Thymus (tissue), 11 donors: ENCODE measurements at regions not wholly inside any gene's neighbourhood (a gene's known extent, or its start where the extent isn't known, plus 50 kb on each side); places are given as distances from the start of the nearest gene placed in this dataset.

Experiments
- DNase-seq, 9 donors: peaks; one replicate each; pipeline ENCODE4 v3.0.0-alpha.2; 2013; ENCODE audit warnings: low spot score in 9 of 9, low read depth in 6 of 9, missing footprints in 1 of 9
- H3K27ac ChIP-seq, 2 donors: one replicate each; pipeline ENCODE4 v1.5.1; 2013; ENCODE audit warnings: control low read depth in 1 of 2, low read depth in 1 of 2, low read length in 1 of 2, mild to moderate bottlenecking in 1 of 2, moderate library complexity in 1 of 2
- H3K27me3 ChIP-seq, 2 donors: one replicate each; pipeline ENCODE4 v1.5.1; 2013; ENCODE audit warnings: low read length in 1 of 2; ENCODE audit not compliant: control insufficient read depth in 2 of 2, insufficient read depth in 1 of 2
- H3K36me3 ChIP-seq, 2 donors: one replicate each; pipeline ENCODE4 v1.5.1; 2013; ENCODE audit warnings: low read length in 1 of 2, mild to moderate bottlenecking in 1 of 2, moderate library complexity in 1 of 2; ENCODE audit not compliant: control insufficient read depth in 2 of 2, insufficient read depth in 2 of 2
- H3K4me1 ChIP-seq, 2 donors: one replicate each; pipeline ENCODE4 v1.5.1; 2013; ENCODE audit warnings: low read length in 2 of 2; ENCODE audit not compliant: control insufficient read depth in 2 of 2, insufficient read depth in 2 of 2
- H3K4me3 ChIP-seq, 2 donors: one replicate each; pipeline ENCODE4 v1.5.1; 2013; ENCODE audit warnings: low read length in 2 of 2, control low read depth in 1 of 2, mild to moderate bottlenecking in 1 of 2
- H3K9me3 ChIP-seq, 2 donors: one replicate each; pipeline ENCODE4 v1.5.1; 2013; ENCODE audit warnings: low read length in 1 of 2, mild to moderate bottlenecking in 1 of 2; ENCODE audit not compliant: control insufficient read depth in 2 of 2, insufficient read depth in 1 of 2
- WGBS: extraction: QIAGEN DNeasy Blood & Tissue Kit; methylation state at CpG from one replicate; pipeline ENCODE4 v1.1.7; 2013; 5-methylcytosine and 5-hydroxymethylcytosine counted together
- donor health status: healthy.

- 98% methylated on average over 1 of the region's 1 CpG for WGBS
- DNase-seq = no peak
- no peak overlapping the region for H3K4me3 ChIP-seq
- peaks cover 2 to 3% of the 10 kb centered on the region in 2 donors for H3K27me3 ChIP-seq
- H3K27ac ChIP-seq = no peak overlapping the region
- no peaks in the 10 kb centered on the region for H3K4me1 ChIP-seq
- no peaks in the 10 kb centered on the region for H3K36me3 ChIP-seq
- H3K9me3 ChIP-seq = no peaks in the 10 kb centered on the region
Observed at GRCh38 chr12:94864987-94865386, 138.5 kb downstream of the NDUFA12 start.

GRCh38 chr12:94863321-94864035 is 140.0 kb downstream of the NDUFA12 start:
- Histone ChIP-seq H3K36me3 (no peaks in the 10 kb centered on the region), H3K9me3 (no peaks in the 10 kb centered on the region), H3K27me3 (no peaks in the 10 kb centered on the region), H3K4me1 (no peaks in the 10 kb centered on the region), H3K27ac (no peak overlapping the region), H3K4me3 (no peak overlapping the region)
- DNase-seq = no peak
- WGBS = 96% methylated on average over 8 of the region's 8 CpGs

- WGBS = 98% methylated on average over 3 of the region's 3 CpGs
- Histone ChIP-seq H3K4me1 (no peaks in the 10 kb centered on the region), H3K27me3 (no peaks in the 10 kb centered on the region), H3K9me3 (no peaks in the 10 kb centered on the region), H3K4me3 (no peak overlapping the region), H3K27ac (no peak overlapping the region), H3K36me3 (no peaks in the 10 kb centered on the region)
- no peak for DNase-seq
Observed at GRCh38 chr12:94862421-94862820, 141.1 kb downstream of the NDUFA12 start.

GRCh38 chr12:94856324-94856723 is 147.2 kb downstream of the NDUFA12 start:
- WGBS = 95% methylated on average over 2 of the region's 2 CpGs
- DNase-seq = no peak
- H3K9me3 ChIP-seq = no peaks in the 10 kb centered on the region
- no peaks in the 10 kb centered on the region for H3K4me1 ChIP-seq
- H3K4me3 ChIP-seq = no peak overlapping the region
- no peak overlapping the region for H3K27ac ChIP-seq
- no peaks in the 10 kb centered on the region for H3K36me3 ChIP-seq
- H3K27me3 ChIP-seq = peaks cover 0 to 4% of the 10 kb centered on the region in 2 donors

- DNase-seq = no peak
- H3K27ac ChIP-seq = no peak overlapping the region
- WGBS = 54% methylated on average over 6 of the region's 6 CpGs
Observed at GRCh38 chr12:94855853-94856252, 147.6 kb downstream of the NDUFA12 start.

GRCh38 chr12:94851396-94852028 is 152.0 kb downstream of the NDUFA12 start:
- Histone ChIP-seq H3K27ac (no peak overlapping the region), H3K36me3 (no peaks in the 10 kb centered on the region), H3K4me3 (no peak overlapping the region), H3K27me3 (peaks cover 0 to 8% of the 10 kb centered on the region in 2 donors), H3K4me1 (no peaks in the 10 kb centered on the region), H3K9me3 (no peaks in the 10 kb centered on the region)
- DNase-seq = no peak
- whole genome bisulfite sequencing = 88% methylated on average over 2 of the region's 2 CpGs

More at GRCh38 chr12:94855853-94856252, 147.6 kb downstream of the NDUFA12 start:
- no peak overlapping the region for H3K4me3 ChIP-seq
- H3K9me3 ChIP-seq = no peaks in the 10 kb centered on the region
- H3K4me1 ChIP-seq = no peaks in the 10 kb centered on the region
- H3K27me3 ChIP-seq = peaks cover 0 to 4% of the 10 kb centered on the region in 2 donors
- no peaks in the 10 kb centered on the region for H3K36me3 ChIP-seq

- no peak overlapping the region for H3K27ac ChIP-seq
- H3K36me3 ChIP-seq = no peaks in the 10 kb centered on the region
- peaks cover 0 to 2% of the 10 kb centered on the region in 2 donors for H3K9me3 ChIP-seq
- H3K4me3 ChIP-seq = no peak overlapping the region
- no peaks in the 10 kb centered on the region for H3K4me1 ChIP-seq
- no peak for DNase-seq
- H3K27me3 ChIP-seq = peaks cover 0 to 8% of the 10 kb centered on the region in 2 donors
- 93% methylated on average over 5 of the region's 5 CpGs for WGBS
Observed at GRCh38 chr12:94849411-94849976, 154.0 kb downstream of the NDUFA12 start.

- no peak for DNase-seq
- no peaks in the 10 kb centered on the region for H3K4me1 ChIP-seq
- no peak overlapping the region for H3K27ac ChIP-seq
- peaks cover 0 to 3% of the 10 kb centered on the region in 2 donors for H3K9me3 ChIP-seq
- H3K36me3 ChIP-seq = no peaks in the 10 kb centered on the region
- H3K27me3 ChIP-seq = peaks cover 0 to 8% of the 10 kb centered on the region in 2 donors
- no peak overlapping the region for H3K4me3 ChIP-seq
- WGBS = 98% methylated on average over 4 of the region's 4 CpGs
Observed at GRCh38 chr12:94848966-94849365, 154.5 kb downstream of the NDUFA12 start.

GRCh38 chr12:94845110-94845509 is 158.4 kb downstream of the NDUFA12 start:
- H3K27me3 ChIP-seq = peaks cover 0 to 6% of the 10 kb centered on the region in 2 donors
- DNase-seq = no peak
- no peaks in the 10 kb centered on the region for H3K36me3 ChIP-seq
- H3K4me1 ChIP-seq = no peaks in the 10 kb centered on the region
- 97% methylated on average over 8 of the region's 8 CpGs for WGBS
- no peak overlapping the region for H3K27ac ChIP-seq
- no peak overlapping the region for H3K4me3 ChIP-seq
- peaks cover 0 to 3% of the 10 kb centered on the region in 2 donors for H3K9me3 ChIP-seq
